Cardiac fibroblast (primary cell): ENCODE measurements at regions not wholly inside any gene's neighbourhood (a gene's known extent, or its start where the extent isn't known, plus 50 kb on each side); places are given as distances from the start of the nearest gene placed in this dataset.
A peak's percentile ranks its signal among the peaks of the same experiment; 100 is the strongest.

ENCODE experiments used
- DNase-seq, 2 donors: peaks; one replicate each; pipeline versions ENCODE4 v3.0.0 to v3.0.0-alpha.2; 2010; ENCODE audit warnings: low read depth in 2 of 2
- H3K4me3 ChIP-seq, 2 donors: replicated peaks in 1 of 2; 1 replicate in 1 of 2; 2 replicates in 1 of 2; pipeline ENCODE4 v1.5.1; 2011; ENCODE audit warnings: low read depth in 2 of 2, low read length in 2 of 2, mild to moderate bottlenecking in 2 of 2, moderate library complexity in 1 of 2
- CTCF ChIP-seq: IDR thresholded peaks from one replicate; pipeline ENCODE4 v1.5.1; 2011; ENCODE audit warnings: low read depth, mild to moderate bottlenecking, low read length, inconsistent platforms

- no peak for DNase-seq
- TF ChIP-seq CTCF = no peak
- H3K4me3 ChIP-seq = no peak overlapping the region
Measured at GRCh38 chr1:71203241-71203640, 122.4 kb upstream of the ZRANB2 start.

GRCh38 chr1:71200503-71200902 lies 119.7 kb upstream of the ZRANB2 start:
- no peak for DNase-seq
- H3K4me3 ChIP-seq = no peak overlapping the region
- no peak for TF ChIP-seq CTCF

GRCh38 chr1:71196685-71197084 lies 115.8 kb upstream of the ZRANB2 start:
- no peak overlapping the region for H3K4me3 ChIP-seq
- DNase-seq = peak; percentile 52 to 57
- peak; percentile 39 for TF ChIP-seq CTCF

- no peak overlapping the region for H3K4me3 ChIP-seq
- no peak for TF ChIP-seq CTCF
- peak; percentile 22 to 48 for DNase-seq
Measured at GRCh38 chr1:71193153-71193552, 112.3 kb upstream of the ZRANB2 start.

- DNase-seq = no peak
- no peak for TF ChIP-seq CTCF
- H3K4me3 ChIP-seq = no peak overlapping the region
Measured at GRCh38 chr1:71191520-71191919, 110.7 kb upstream of the ZRANB2 start.

GRCh38 chr1:71190843-71191242 lies 110.0 kb upstream of the ZRANB2 start:
- no peak overlapping the region for H3K4me3 ChIP-seq
- no peak for TF ChIP-seq CTCF
- no peak for DNase-seq

GRCh38 chr1:71184410-71184809 lies 103.6 kb upstream of the ZRANB2 start:
- no peak for DNase-seq
- H3K4me3 ChIP-seq = no peak overlapping the region
- TF ChIP-seq CTCF = no peak
